GM18498 (cell line): ENCODE measurements at regions not wholly inside any gene's neighbourhood (a gene's known extent, or its start where the extent isn't known, plus 50 kb on each side); places are given as distances from the start of the nearest gene placed in this dataset.

Source experiments
- ATAC-seq: cut with Tn5 transposase; IDR thresholded peaks from one replicate; pipeline ENCODE4 v1.9.1; 2021; ENCODE audit warnings: mild to moderate bottlenecking, moderate library complexity; ENCODE audit not compliant: unreplicated experiment

GRCh38 chr3:22916933-22917332, 286.2 kb upstream of the UBE2E2 start:
- no peak for ATAC-seq

- no peak for ATAC-seq
These were observed 283.1 kb upstream of the UBE2E2 start for GRCh38 chr3:22920006-22920405.

- no peak for ATAC-seq
These were observed 280.8 kb upstream of the UBE2E2 start for GRCh38 chr3:22922317-22922716.

GRCh38 chr3:22923711-22924110, 279.4 kb upstream of the UBE2E2 start:
- no peak for ATAC-seq

- no peak for ATAC-seq
These were observed 274.7 kb upstream of the UBE2E2 start for GRCh38 chr3:22928216-22929110.

- ATAC-seq = no peak
These were observed 269.9 kb upstream of the UBE2E2 start for GRCh38 chr3:22933051-22933840.

GRCh38 chr3:22933841-22934116, 269.3 kb upstream of the UBE2E2 start:
- no peak for ATAC-seq

GRCh38 chr3:22935040-22935439, 268.1 kb upstream of the UBE2E2 start:
- no peak for ATAC-seq

GRCh38 chr3:22937536-22937935, 265.6 kb upstream of the UBE2E2 start:
- no peak for ATAC-seq

- no peak for ATAC-seq
These were observed 264.4 kb upstream of the UBE2E2 start for GRCh38 chr3:22938739-22939138.

- no peak for ATAC-seq
These were observed 263.8 kb upstream of the UBE2E2 start for GRCh38 chr3:22939349-22939748.

- no peak for ATAC-seq
These were observed 262.8 kb upstream of the UBE2E2 start for GRCh38 chr3:22940285-22940684.

- ATAC-seq = no peak
These were observed 260.1 kb upstream of the UBE2E2 start for GRCh38 chr3:22942981-22943380.

GRCh38 chr3:22947851-22948250, 255.3 kb upstream of the UBE2E2 start:
- ATAC-seq = no peak

- ATAC-seq = no peak
These were observed 251.2 kb upstream of the UBE2E2 start for GRCh38 chr3:22951910-22952309.

GRCh38 chr3:22952860-22953259, 250.3 kb upstream of the UBE2E2 start:
- no peak for ATAC-seq

GRCh38 chr3:22959593-22959992, 243.5 kb upstream of the UBE2E2 start:
- peak; percentile 90 for ATAC-seq

GRCh38 chr3:22960105-22960984, 242.8 kb upstream of the UBE2E2 start:
- peak; percentile 49 for ATAC-seq

- no peak for ATAC-seq
These were observed 240.9 kb upstream of the UBE2E2 start for GRCh38 chr3:22962244-22962643.

GRCh38 chr3:22966349-22966748, 236.8 kb upstream of the UBE2E2 start:
- ATAC-seq = no peak

GRCh38 chr3:22969276-22969675, 233.9 kb upstream of the UBE2E2 start:
- no peak for ATAC-seq
